CD4-positive, alpha-beta memory T cell (primary cell): ENCODE measurements at regions not wholly inside any gene's neighbourhood (a gene's known extent, or its start where the extent isn't known, plus 50 kb on each side); places are given as distances from the start of the nearest gene placed in this dataset.
A peak's percentile ranks its signal among the peaks of the same experiment; 100 is the strongest.

Experiments
- CTCF ChIA-PET: fragments of 350-600 bp; sonication (Branson Sonifier 250); formaldehyde crosslinking; loops from one replicate; lab custom pipeline; 2021; ENCODE audit warnings: inconsistent platforms; ENCODE audit not compliant: partially characterized antibody; lab: Charles Lee
- POLR2A ChIA-PET: fragments of 350-600 bp; sonication (Branson Sonifier 250); formaldehyde crosslinking; loops from one replicate; lab custom pipeline; 2021; ENCODE audit not compliant: partially characterized antibody; lab: Charles Lee
- DNase-seq, 5 donors: peaks; one replicate each; pipeline versions ENCODE4 v3.0.0 to v3.0.0-alpha.2; 2020 to 2022; ENCODE audit warnings: mixed read lengths in 1 of 5
- H3K27ac ChIP-seq: one replicate; pipeline ENCODE4 v1.7.0; 2013; ENCODE audit warnings: low read depth, low read length
- H3K27me3 ChIP-seq: 2 replicates; pipeline ENCODE4 v1.7.0; 2013; ENCODE audit warnings: mild to moderate bottlenecking, low read length, moderate library complexity; ENCODE audit not compliant: insufficient read depth
- H3K36me3 ChIP-seq: 2 replicates; pipeline ENCODE4 v1.7.0; 2013; ENCODE audit warnings: mild to moderate bottlenecking, low read length, moderate library complexity; ENCODE audit not compliant: insufficient read depth
- H3K4me1 ChIP-seq: 2 replicates; pipeline ENCODE4 v1.7.0; 2013; ENCODE audit warnings: mild to moderate bottlenecking, low read length, moderate library complexity; ENCODE audit not compliant: insufficient read depth
- H3K4me3 ChIP-seq, 2 donors: one replicate each; pipeline ENCODE4 v1.7.0; 2013; ENCODE audit warnings: low read length in 2 of 2, mild to moderate bottlenecking in 1 of 2
- H3K9me3 ChIP-seq, 2 donors: one replicate each; pipeline ENCODE4 v1.7.0; 2013; ENCODE audit warnings: low read length in 2 of 2, control low read depth in 1 of 2; ENCODE audit not compliant: control insufficient read depth in 1 of 2
- H3K27ac Mint-ChIP-seq, 7 donors: one replicate each; pipeline ENCODE4 v1.8.0; 2020 to 2021; ENCODE audit warnings: mixed read lengths in 7 of 7, mild to moderate bottlenecking in 6 of 7, inconsistent platforms in 3 of 7, moderate library complexity in 3 of 7
- H3K27me3 Mint-ChIP-seq, 2 donors: one replicate each; pipeline ENCODE4 v1.8.0; 2020 to 2021; ENCODE audit warnings: mixed read lengths in 2 of 2
- H3K36me3 Mint-ChIP-seq, 2 donors: one replicate each; pipeline ENCODE4 v1.8.0; 2020 to 2021; ENCODE audit warnings: mixed read lengths in 2 of 2, inconsistent platforms in 1 of 2, mild to moderate bottlenecking in 1 of 2
- H3K4me1 Mint-ChIP-seq, 4 donors: one replicate each; pipeline ENCODE4 v1.8.0; 2020 to 2021; ENCODE audit warnings: mixed read lengths in 4 of 4, mild to moderate bottlenecking in 1 of 4
- H3K4me3 Mint-ChIP-seq, 8 donors: one replicate each; pipeline ENCODE4 v1.8.0; 2020 to 2021; ENCODE audit warnings: mixed read lengths in 8 of 8, mild to moderate bottlenecking in 7 of 8, moderate library complexity in 6 of 8, inconsistent platforms in 3 of 8
- H3K9me3 Mint-ChIP-seq, 8 donors: one replicate each; pipeline ENCODE4 v1.8.0; 2020 to 2021; ENCODE audit warnings: mixed read lengths in 8 of 8, mild to moderate bottlenecking in 5 of 8, inconsistent platforms in 3 of 8, moderate library complexity in 1 of 8
- intact Hi-C: fragments of 100-400 bp; cut with micrococcal nuclease; formaldehyde crosslinking; loops from one replicate; pipeline ENCODE4 v1.15.1; 2023

DNA sequence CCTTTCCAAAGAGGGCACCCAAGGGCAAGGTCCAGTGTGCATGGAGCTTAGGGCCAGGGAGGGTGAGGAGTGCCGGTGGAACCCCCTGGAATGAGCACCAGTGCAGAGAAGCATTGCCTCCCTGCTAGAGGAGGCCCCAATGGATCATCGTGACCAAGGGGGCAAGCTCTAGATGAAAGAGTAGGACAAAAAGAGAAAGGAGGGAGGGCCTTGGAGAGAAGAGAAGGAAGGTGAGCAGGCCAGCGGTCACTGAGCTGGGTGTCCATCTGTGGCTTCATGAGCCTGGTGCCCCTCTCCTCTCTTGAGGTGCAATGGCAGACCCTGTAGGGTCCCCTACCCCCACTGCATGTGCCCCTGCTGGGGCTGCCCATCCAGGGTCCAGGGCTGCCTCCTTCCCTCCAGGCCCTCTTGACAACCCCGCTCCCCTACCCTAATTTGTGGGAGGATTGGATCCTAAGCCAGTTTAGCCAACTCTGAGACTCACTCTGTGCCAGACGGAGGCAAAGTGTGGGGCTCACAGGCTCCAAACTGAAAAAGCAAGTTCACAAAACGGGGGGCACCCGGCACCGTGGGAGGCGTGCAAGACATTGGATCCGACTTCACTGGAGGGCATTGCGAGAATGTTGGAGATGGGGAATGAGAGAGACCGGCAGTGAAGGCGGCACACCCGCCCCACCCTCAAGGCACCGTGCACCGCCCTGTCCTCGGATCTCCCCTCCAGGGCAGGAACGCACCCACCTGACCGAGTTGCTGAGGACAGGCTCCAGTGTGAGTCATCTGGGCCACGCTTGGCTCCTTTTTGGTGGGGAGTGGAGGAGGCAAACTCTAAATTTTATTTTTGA is 207.5 kb downstream of the KIF26A start:
- Histone ChIP-seq H3K27ac (no peak overlapping the region), H3K36me3 (no peaks in the 10 kb centered on the region), H3K4me3 (no peak overlapping the region), H3K9me3 (no peaks in the 10 kb centered on the region), H3K27me3 (no peaks in the 10 kb centered on the region), H3K4me1 (no peaks in the 10 kb centered on the region)
- H3K9me3 Mint-ChIP-seq = peaks cover 0 to 2% (median 0%) of the 10 kb centered on the region in 8 donors
- no peak for DNase-seq
- H3K27me3 Mint-ChIP-seq = peaks cover 9% of the 10 kb centered on the region in 2 donors
- ChIA-PET CTCF (no interaction called here), POLR2A (no interaction called here)
- no peak overlapping the region for H3K4me3 Mint-ChIP-seq
- H3K27ac Mint-ChIP-seq = no peak overlapping the region
- H3K4me1 Mint-ChIP-seq = peaks cover 0 to 4% (median 1%) of the 10 kb centered on the region in 4 donors
- intact Hi-C loops = no loop called here
- H3K36me3 Mint-ChIP-seq = no peaks in the 10 kb centered on the region

GRCh38 chr14:104346608-104347007 is 208.2 kb downstream of the KIF26A start:
- no peak overlapping the region for H3K4me3 Mint-ChIP-seq
- Histone ChIP-seq H3K4me1 (no peaks in the 10 kb centered on the region), H3K27ac (no peak overlapping the region), H3K4me3 (no peak overlapping the region), H3K9me3 (no peaks in the 10 kb centered on the region), H3K36me3 (no peaks in the 10 kb centered on the region), H3K27me3 (no peaks in the 10 kb centered on the region)
- intact Hi-C loops = no loop called here
- H3K36me3 Mint-ChIP-seq = no peaks in the 10 kb centered on the region
- peaks cover 0 to 2% (median 2%) of the 10 kb centered on the region in 8 donors for H3K9me3 Mint-ChIP-seq
- CTCF ChIA-PET = no interaction called here
- H3K4me1 Mint-ChIP-seq = peaks cover 0 to 2% (median 1%) of the 10 kb centered on the region in 4 donors
- DNase-seq = no peak
- H3K27me3 Mint-ChIP-seq = peaks cover 7 to 9% of the 10 kb centered on the region in 2 donors
- H3K27ac Mint-ChIP-seq = no peak overlapping the region
- POLR2A ChIA-PET = no interaction called here

GRCh38 chr14:104348741-104349140 is 210.4 kb downstream of the KIF26A start:
- H3K27me3 Mint-ChIP-seq = peaks cover 7 to 8% of the 10 kb centered on the region in 2 donors
- Histone ChIP-seq H3K27ac (no peak overlapping the region), H3K9me3 (no peaks in the 10 kb centered on the region), H3K4me1 (no peaks in the 10 kb centered on the region), H3K36me3 (no peaks in the 10 kb centered on the region), H3K4me3 (no peak overlapping the region), H3K27me3 (no peaks in the 10 kb centered on the region)
- intact Hi-C loops = no loop called here
- peaks cover 0 to 5% (median 2%) of the 10 kb centered on the region in 8 donors for H3K9me3 Mint-ChIP-seq
- no peak overlapping the region for H3K4me3 Mint-ChIP-seq
- H3K36me3 Mint-ChIP-seq = no peaks in the 10 kb centered on the region
- H3K4me1 Mint-ChIP-seq = peaks cover 0 to 1% (median 0%) of the 10 kb centered on the region in 4 donors
- ChIA-PET POLR2A (no interaction called here), CTCF (no interaction called here)
- DNase-seq = no peak
- no peak overlapping the region for H3K27ac Mint-ChIP-seq

GRCh38 chr14:104349950-104350349 is 211.6 kb downstream of the KIF26A start:
- no peak for DNase-seq
- intact Hi-C loops = no loop called here
- H3K27me3 Mint-ChIP-seq = peaks cover 4 to 5% of the 10 kb centered on the region in 2 donors
- Histone ChIP-seq H3K27ac (no peak overlapping the region), H3K27me3 (no peaks in the 10 kb centered on the region), H3K9me3 (no peaks in the 10 kb centered on the region), H3K4me3 (no peak overlapping the region), H3K36me3 (no peaks in the 10 kb centered on the region), H3K4me1 (no peaks in the 10 kb centered on the region)
- ChIA-PET CTCF (no interaction called here), POLR2A (no interaction called here)
- H3K36me3 Mint-ChIP-seq = no peaks in the 10 kb centered on the region
- no peak overlapping the region for H3K4me3 Mint-ChIP-seq
- peaks cover 0 to 5% (median 2%) of the 10 kb centered on the region in 8 donors for H3K9me3 Mint-ChIP-seq
- H3K4me1 Mint-ChIP-seq = peaks cover 0 to 2% (median 0%) of the 10 kb centered on the region in 4 donors
- peak overlapping the region in 1 of 7 donors; percentile 81 for H3K27ac Mint-ChIP-seq

DNA sequence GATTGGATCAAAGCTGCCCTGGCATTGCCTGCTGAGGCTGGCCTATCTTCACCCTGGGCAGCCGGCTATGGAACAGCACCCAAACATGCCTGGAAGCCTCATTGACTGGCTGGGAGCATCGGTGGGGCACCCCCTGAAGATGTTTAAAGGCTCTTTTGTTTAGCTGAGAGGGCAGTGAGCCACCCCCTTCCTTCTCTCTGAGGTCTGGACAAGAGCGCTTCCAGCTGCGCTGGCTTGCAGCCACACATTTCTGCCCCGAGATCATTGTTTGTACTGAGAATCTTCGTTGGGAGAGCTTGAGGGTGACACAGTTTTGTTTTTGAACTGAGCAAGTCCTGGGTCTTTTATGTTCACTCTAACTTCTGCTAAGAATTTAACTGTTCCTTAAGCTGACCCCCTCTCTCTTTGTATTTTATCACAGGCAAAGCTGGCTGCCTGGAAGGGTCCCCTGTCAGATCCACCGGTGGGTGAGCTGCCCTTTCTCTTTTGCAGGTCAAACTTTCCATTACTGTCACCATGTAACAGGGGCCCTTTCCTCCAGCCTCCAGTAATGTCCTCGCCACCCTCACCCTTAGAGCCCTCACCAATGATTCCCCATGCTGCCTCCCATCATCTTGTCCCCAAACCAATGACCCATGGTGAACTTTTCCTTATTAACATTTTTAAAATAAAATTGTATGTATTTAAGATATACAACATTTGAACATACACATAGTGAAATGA is 212.2 kb downstream of the KIF26A start:
- H3K4me1 ChIP-seq = no peaks in the 10 kb centered on the region
- CTCF ChIA-PET = no interaction called here
- no peaks in the 10 kb centered on the region for H3K9me3 ChIP-seq
- H3K27me3 Mint-ChIP-seq = peaks cover 2 to 3% of the 10 kb centered on the region in 2 donors
- POLR2A ChIA-PET = no interaction called here
- H3K4me1 Mint-ChIP-seq = peaks cover 0 to 2% (median 0%) of the 10 kb centered on the region in 4 donors
- H3K4me3 ChIP-seq = no peak overlapping the region
- DNase-seq = no peak
- no peaks in the 10 kb centered on the region for H3K27me3 ChIP-seq
- peaks cover 0 to 5% (median 2%) of the 10 kb centered on the region in 8 donors for H3K9me3 Mint-ChIP-seq
- peak overlapping the region in 2 of 7 donors; percentile 15 to 81 for H3K27ac Mint-ChIP-seq
- no peaks in the 10 kb centered on the region for H3K36me3 ChIP-seq
- intact Hi-C loops = no loop called here
- H3K27ac ChIP-seq = no peak overlapping the region
- no peaks in the 10 kb centered on the region for H3K36me3 Mint-ChIP-seq
- no peak overlapping the region for H3K4me3 Mint-ChIP-seq

- Mint-ChIP-seq H3K9me3 (peaks cover 0 to 5% (median 2%) of the 10 kb centered on the region in 8 donors), H3K36me3 (no peaks in the 10 kb centered on the region), H3K4me1 (peaks cover 0 to 2% (median 0%) of the 10 kb centered on the region in 4 donors), H3K27me3 (no peaks in the 10 kb centered on the region), H3K27ac (no peak overlapping the region), H3K4me3 (no peak overlapping the region)
- Histone ChIP-seq H3K27ac (no peak overlapping the region), H3K27me3 (no peaks in the 10 kb centered on the region), H3K36me3 (no peaks in the 10 kb centered on the region), H3K4me1 (no peaks in the 10 kb centered on the region), H3K9me3 (no peaks in the 10 kb centered on the region), H3K4me3 (no peak overlapping the region)
- DNase-seq = no peak
- ChIA-PET POLR2A (no interaction called here), CTCF (no interaction called here)
- intact Hi-C loops = no loop called here
These were observed 213.6 kb downstream of the KIF26A start for GRCh38 chr14:104351849-104352492.
